ENCODE measurements at regions not wholly inside any gene's neighbourhood (a gene's known extent, or its start where the extent isn't known, plus 50 kb on each side); places are given as distances from the start of the nearest gene placed in this dataset.
A peak's percentile ranks its signal among the peaks of the same experiment; 100 is the strongest.

GRCh38 chr2:83063933-83064332 lies 1395.1 kb downstream of the SUCLG1 start:
- H3K79me1 ChIP-seq (ENCODE audit: low read length): no peaks in the 10 kb centered on the region
- H3K27me3 ChIP-seq (ENCODE audit: insufficient read depth, low read length, poor library complexity): no peaks in the 10 kb centered on the region
- H3K56ac ChIP-seq (ENCODE audit: low read length): no peak overlapping the region
- no peak for DNase-seq
- no peaks in the 10 kb centered on the region for H3K4me1 ChIP-seq (ENCODE audit: control insufficient read depth, low read depth, low read length)
- no peak overlapping the region for H3K23ac ChIP-seq (ENCODE audit: low read length)
- no peak overlapping the region for H2BK120ac ChIP-seq (ENCODE audit: low read depth, low read length)
- H3K4me3 ChIP-seq (ENCODE audit: low read length): no peak overlapping the region
- H3K27ac ChIP-seq (ENCODE audit: low read depth, low read length): no peak overlapping the region
- no peak overlapping the region for H2BK15ac ChIP-seq (replicated peaks; ENCODE audit: low read depth)
- no peak overlapping the region for H3K4me2 ChIP-seq (ENCODE audit: low read length)
- no peak overlapping the region for H3K4ac ChIP-seq (ENCODE audit: low read depth, low read length)
- no peaks in the 10 kb centered on the region for H3K79me2 ChIP-seq (ENCODE audit: control insufficient read depth, insufficient read depth, low read length)
- no peak overlapping the region for H2AK5ac ChIP-seq (ENCODE audit: low read length)
- no CpG with 5 or more reads among the region's 1 CpG for WGBS (ENCODE audit: extremely low coverage, insufficient coverage, low lambda C conversion rate)
- no peak overlapping the region for H3K9ac ChIP-seq (ENCODE audit: low read length)
- no peak overlapping the region for H3K18ac ChIP-seq (ENCODE audit: low read length)
- H4K5ac ChIP-seq (ENCODE audit: low read length): no peak overlapping the region
- no peaks in the 10 kb centered on the region for H3K36me3 ChIP-seq (ENCODE audit: control insufficient read depth, insufficient read depth, low read length)
- no peak overlapping the region for H2BK5ac ChIP-seq (ENCODE audit: low read length)
- H4K8ac ChIP-seq (ENCODE audit: low read depth, low read length): no peak overlapping the region

DNA sequence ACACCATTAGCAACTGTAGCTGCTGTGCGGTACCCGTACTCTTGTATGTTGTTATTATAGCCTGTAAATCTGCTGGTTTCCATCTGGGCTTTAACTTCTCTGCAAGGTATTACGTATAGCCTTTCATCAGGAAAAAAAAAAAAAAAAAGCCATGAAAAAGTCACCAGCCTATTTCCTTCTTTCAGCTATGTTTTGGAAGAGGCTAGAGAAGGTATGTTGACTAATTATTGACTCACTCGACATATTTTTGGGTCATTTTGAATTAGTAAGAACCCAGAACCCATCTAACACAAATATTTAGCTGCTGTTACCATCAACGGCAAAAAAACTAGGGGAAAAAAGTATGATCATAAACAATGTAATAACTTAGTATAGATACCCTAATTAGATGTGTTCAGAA lies 1395.6 kb downstream of the SUCLG1 start:
- H3K23ac ChIP-seq (ENCODE audit: low read length): no peak overlapping the region
- H3K18ac ChIP-seq (ENCODE audit: low read length): no peak overlapping the region
- H3K79me2 ChIP-seq (ENCODE audit: control insufficient read depth, insufficient read depth, low read length): no peaks in the 10 kb centered on the region
- no peak overlapping the region for H4K8ac ChIP-seq (ENCODE audit: low read depth, low read length)
- no peak overlapping the region for H2BK120ac ChIP-seq (ENCODE audit: low read depth, low read length)
- no peak overlapping the region for H2BK15ac ChIP-seq (replicated peaks; ENCODE audit: low read depth)
- H3K4me2 ChIP-seq (ENCODE audit: low read length): no peak overlapping the region
- H3K27me3 ChIP-seq (ENCODE audit: insufficient read depth, low read length, poor library complexity): no peaks in the 10 kb centered on the region
- H2AK5ac ChIP-seq (ENCODE audit: low read length): no peak overlapping the region
- H3K9ac ChIP-seq (ENCODE audit: low read length): no peak overlapping the region
- no peak for DNase-seq
- H3K36me3 ChIP-seq (ENCODE audit: control insufficient read depth, insufficient read depth, low read length): no peaks in the 10 kb centered on the region
- no peaks in the 10 kb centered on the region for H3K4me1 ChIP-seq (ENCODE audit: control insufficient read depth, low read depth, low read length)
- no peak overlapping the region for H4K5ac ChIP-seq (ENCODE audit: low read length)
- WGBS (ENCODE audit: extremely low coverage, insufficient coverage, low lambda C conversion rate): no CpG with 5 or more reads among the region's 5 CpGs
- H3K56ac ChIP-seq (ENCODE audit: low read length): no peak overlapping the region
- H3K27ac ChIP-seq (ENCODE audit: low read depth, low read length): no peak overlapping the region
- no peak overlapping the region for H3K4ac ChIP-seq (ENCODE audit: low read depth, low read length)
- H3K4me3 ChIP-seq (ENCODE audit: low read length): no peak overlapping the region
- no peak overlapping the region for H2BK5ac ChIP-seq (ENCODE audit: low read length)
- H3K79me1 ChIP-seq (ENCODE audit: low read length): no peaks in the 10 kb centered on the region

DNA sequence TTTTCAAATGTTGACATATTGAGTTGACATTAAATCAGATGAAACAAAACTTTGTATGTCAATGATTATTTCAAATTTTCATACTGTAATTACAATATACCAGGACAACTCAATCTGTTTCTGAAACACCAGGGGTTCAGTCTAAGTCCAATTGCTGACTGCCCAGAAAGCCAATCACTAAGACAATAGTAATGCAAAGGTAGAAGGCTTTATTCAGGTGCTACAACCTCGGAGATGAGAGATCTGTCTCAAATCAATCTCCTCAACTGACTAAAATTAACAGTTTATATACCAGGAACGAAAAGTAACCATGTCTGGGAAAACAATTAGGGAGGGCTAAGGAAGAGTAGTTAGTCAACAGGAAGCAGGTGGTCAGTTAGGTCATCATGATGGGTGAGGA lies 1400.4 kb downstream of the SUCLG1 start:
- Histone ChIP-seq H3K4ac (ENCODE audit: low read depth, low read length) (no peak overlapping the region), H3K4me2 (ENCODE audit: low read length) (no peak overlapping the region), H3K79me2 (ENCODE audit: control insufficient read depth, insufficient read depth, low read length) (no peaks in the 10 kb centered on the region), H4K5ac (ENCODE audit: low read length) (no peak overlapping the region), H4K8ac (ENCODE audit: low read depth, low read length) (no peak overlapping the region), H3K18ac (ENCODE audit: low read length) (no peak overlapping the region), H3K4me1 (ENCODE audit: control insufficient read depth, low read depth, low read length) (no peaks in the 10 kb centered on the region), H3K56ac (ENCODE audit: low read length) (no peak overlapping the region), H3K9ac (ENCODE audit: low read length) (no peak overlapping the region), H2AK5ac (ENCODE audit: low read length) (no peak overlapping the region), H2BK15ac (replicated peaks; ENCODE audit: low read depth) (no peak overlapping the region), H2BK5ac (ENCODE audit: low read length) (no peak overlapping the region), H3K36me3 (ENCODE audit: control insufficient read depth, insufficient read depth, low read length) (no peaks in the 10 kb centered on the region), H3K79me1 (ENCODE audit: low read length) (no peaks in the 10 kb centered on the region), H3K27me3 (ENCODE audit: insufficient read depth, low read length, poor library complexity) (no peaks in the 10 kb centered on the region), H3K23ac (ENCODE audit: low read length) (no peak overlapping the region), H3K4me3 (ENCODE audit: low read length) (no peak overlapping the region), H2BK120ac (ENCODE audit: low read depth, low read length) (no peak overlapping the region), H3K27ac (ENCODE audit: low read depth, low read length) (no peak overlapping the region)
- no peak for DNase-seq
- no CpG with 5 or more reads among the region's 2 CpGs for WGBS (ENCODE audit: extremely low coverage, insufficient coverage, low lambda C conversion rate)

DNA sequence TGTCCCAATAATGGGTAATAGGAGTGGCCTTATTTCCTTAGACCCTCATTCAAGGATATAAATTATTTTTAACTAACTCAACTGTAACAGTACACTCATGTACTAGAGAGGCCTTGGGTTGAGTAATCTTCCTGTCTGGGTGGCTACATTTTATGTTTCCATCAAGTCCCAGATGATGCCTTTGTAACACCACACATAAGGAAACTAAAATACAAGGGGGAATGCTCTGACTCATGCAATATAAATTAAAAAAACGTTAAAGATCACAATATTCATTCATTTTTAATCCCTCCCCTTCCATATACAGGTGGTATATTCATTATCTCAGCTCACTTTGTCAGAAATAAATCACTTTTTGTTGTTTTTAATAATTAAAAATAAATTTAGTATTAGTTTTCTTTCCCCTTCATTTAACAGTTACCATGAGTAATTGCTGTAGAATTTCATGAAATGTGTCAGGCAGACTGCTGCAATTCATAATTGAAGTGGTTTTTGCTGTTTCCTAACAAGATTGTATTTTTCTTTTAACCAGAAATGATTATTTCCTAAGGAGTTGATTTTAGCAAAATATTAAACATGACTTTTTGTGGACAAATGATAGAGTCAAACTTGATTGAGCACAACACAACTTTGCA lies 1403.6 kb downstream of the SUCLG1 start:
- no peak overlapping the region for H2BK120ac ChIP-seq (ENCODE audit: low read depth, low read length)
- H3K4ac ChIP-seq (ENCODE audit: low read depth, low read length): no peak overlapping the region
- H3K36me3 ChIP-seq (ENCODE audit: control insufficient read depth, insufficient read depth, low read length): no peaks in the 10 kb centered on the region
- no peak overlapping the region for H3K23ac ChIP-seq (ENCODE audit: low read length)
- H2BK15ac ChIP-seq (replicated peaks; ENCODE audit: low read depth): no peak overlapping the region
- no peak overlapping the region for H3K27ac ChIP-seq (ENCODE audit: low read depth, low read length)
- no peak overlapping the region for H2AK5ac ChIP-seq (ENCODE audit: low read length)
- H2BK5ac ChIP-seq (ENCODE audit: low read length): no peak overlapping the region
- no peak overlapping the region for H3K4me2 ChIP-seq (ENCODE audit: low read length)
- H4K5ac ChIP-seq (ENCODE audit: low read length): no peak overlapping the region
- H3K27me3 ChIP-seq (ENCODE audit: insufficient read depth, low read length, poor library complexity): no peaks in the 10 kb centered on the region
- H4K8ac ChIP-seq (ENCODE audit: low read depth, low read length): no peak overlapping the region
- no peaks in the 10 kb centered on the region for H3K79me2 ChIP-seq (ENCODE audit: control insufficient read depth, insufficient read depth, low read length)
- H3K79me1 ChIP-seq (ENCODE audit: low read length): no peaks in the 10 kb centered on the region
- H3K4me3 ChIP-seq (ENCODE audit: low read length): no peak overlapping the region
- H3K18ac ChIP-seq (ENCODE audit: low read length): no peak overlapping the region
- H3K4me1 ChIP-seq (ENCODE audit: control insufficient read depth, low read depth, low read length): no peaks in the 10 kb centered on the region
- no peak overlapping the region for H3K9ac ChIP-seq (ENCODE audit: low read length)
- H3K56ac ChIP-seq (ENCODE audit: low read length): no peak overlapping the region
- no CpG with 5 or more reads among the region's 1 CpG for WGBS (ENCODE audit: extremely low coverage, insufficient coverage, low lambda C conversion rate)
- no peak for DNase-seq

DNA sequence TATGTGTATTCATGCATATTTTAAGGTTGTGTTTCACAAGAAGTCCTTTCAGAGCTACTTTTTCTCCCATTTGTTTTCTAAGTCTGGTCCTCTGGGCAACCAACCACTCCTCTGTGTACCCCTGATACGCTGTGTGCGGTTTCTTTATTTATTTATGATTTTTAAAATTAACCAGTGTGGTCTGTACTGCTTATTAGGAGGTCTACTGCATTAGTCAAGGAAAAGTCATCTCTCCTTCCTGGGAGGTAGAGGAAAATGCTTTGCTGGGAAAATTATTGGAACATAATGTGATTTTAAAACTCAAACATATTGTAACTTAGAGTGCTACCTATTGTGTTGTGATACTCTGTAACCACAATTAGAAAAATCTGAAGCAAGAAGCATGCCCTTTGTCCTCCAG lies 1404.3 kb downstream of the SUCLG1 start:
- Histone ChIP-seq H4K8ac (ENCODE audit: low read depth, low read length) (no peak overlapping the region), H4K5ac (ENCODE audit: low read length) (no peak overlapping the region), H2BK5ac (ENCODE audit: low read length) (no peak overlapping the region), H3K27ac (ENCODE audit: low read depth, low read length) (no peak overlapping the region), H2BK120ac (ENCODE audit: low read depth, low read length) (no peak overlapping the region), H3K79me2 (ENCODE audit: control insufficient read depth, insufficient read depth, low read length) (no peaks in the 10 kb centered on the region), H3K23ac (ENCODE audit: low read length) (no peak overlapping the region), H3K4me1 (ENCODE audit: control insufficient read depth, low read depth, low read length) (no peaks in the 10 kb centered on the region), H3K56ac (ENCODE audit: low read length) (no peak overlapping the region), H3K9ac (ENCODE audit: low read length) (no peak overlapping the region), H3K4me3 (ENCODE audit: low read length) (no peak overlapping the region), H3K36me3 (ENCODE audit: control insufficient read depth, insufficient read depth, low read length) (no peaks in the 10 kb centered on the region), H3K27me3 (ENCODE audit: insufficient read depth, low read length, poor library complexity) (no peaks in the 10 kb centered on the region), H2AK5ac (ENCODE audit: low read length) (no peak overlapping the region), H3K4ac (ENCODE audit: low read depth, low read length) (no peak overlapping the region), H3K18ac (ENCODE audit: low read length) (no peak overlapping the region), H2BK15ac (replicated peaks; ENCODE audit: low read depth) (no peak overlapping the region), H3K4me2 (ENCODE audit: low read length) (no peak overlapping the region), H3K79me1 (ENCODE audit: low read length) (no peaks in the 10 kb centered on the region)
- no peak for DNase-seq
- no CpG with 5 or more reads among the region's 2 CpGs for WGBS (ENCODE audit: extremely low coverage, insufficient coverage, low lambda C conversion rate)

DNA sequence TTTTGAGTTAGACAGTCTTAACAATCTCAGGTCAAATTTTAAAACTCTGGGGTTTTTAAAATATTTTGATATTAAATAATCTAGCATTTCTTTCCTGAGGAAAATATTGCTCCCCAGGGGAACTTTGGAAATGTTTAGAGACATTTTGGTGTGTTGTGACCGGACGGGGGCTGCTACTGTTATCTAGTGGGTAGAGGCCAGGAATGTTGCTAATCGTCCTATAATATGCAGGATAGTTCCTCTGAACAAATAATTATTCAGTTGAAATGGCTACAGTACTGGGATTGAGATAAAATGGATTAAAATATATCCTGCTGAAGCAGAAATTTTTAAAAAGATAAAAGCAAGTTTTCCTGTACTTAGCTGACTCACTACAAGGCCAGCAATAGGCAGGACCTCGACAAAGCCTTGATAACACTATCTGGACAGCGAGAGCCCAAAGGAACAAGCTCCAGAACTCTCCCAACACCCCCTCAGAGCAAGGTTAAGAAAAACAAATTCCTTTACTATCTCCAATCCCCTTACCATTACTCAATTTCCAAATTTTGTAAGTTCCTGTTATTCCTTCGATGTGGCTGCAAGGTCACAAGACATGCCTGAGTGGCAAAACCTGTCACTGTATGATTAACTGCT lies 1407.4 kb downstream of the SUCLG1 start:
- Histone ChIP-seq H4K5ac (ENCODE audit: low read length) (no peak overlapping the region), H3K18ac (ENCODE audit: low read length) (no peak overlapping the region), H3K56ac (ENCODE audit: low read length) (no peak overlapping the region), H3K23ac (ENCODE audit: low read length) (no peak overlapping the region), H2BK15ac (replicated peaks; ENCODE audit: low read depth) (no peak overlapping the region), H3K4ac (ENCODE audit: low read depth, low read length) (no peak overlapping the region), H4K8ac (ENCODE audit: low read depth, low read length) (no peak overlapping the region), H3K27ac (ENCODE audit: low read depth, low read length) (no peak overlapping the region), H3K36me3 (ENCODE audit: control insufficient read depth, insufficient read depth, low read length) (no peaks in the 10 kb centered on the region), H3K4me1 (ENCODE audit: control insufficient read depth, low read depth, low read length) (no peaks in the 10 kb centered on the region), H3K79me2 (ENCODE audit: control insufficient read depth, insufficient read depth, low read length) (no peaks in the 10 kb centered on the region), H2BK120ac (ENCODE audit: low read depth, low read length) (no peak overlapping the region), H3K27me3 (ENCODE audit: insufficient read depth, low read length, poor library complexity) (no peaks in the 10 kb centered on the region), H2AK5ac (ENCODE audit: low read length) (no peak overlapping the region), H3K9ac (ENCODE audit: low read length) (no peak overlapping the region), H3K4me2 (ENCODE audit: low read length) (no peak overlapping the region), H3K79me1 (ENCODE audit: low read length) (no peaks in the 10 kb centered on the region), H2BK5ac (ENCODE audit: low read length) (no peak overlapping the region), H3K4me3 (ENCODE audit: low read length) (no peak overlapping the region)
- WGBS (ENCODE audit: extremely low coverage, insufficient coverage, low lambda C conversion rate): no CpG with 5 or more reads among the region's 6 CpGs
- DNase-seq: peak; percentile 1

Measured in mesendoderm (in vitro differentiated cells).